ENCODE measurements at regions not wholly inside any gene's neighbourhood (a gene's known extent, or its start where the extent isn't known, plus 50 kb on each side); places are given as distances from the start of the nearest gene placed in this dataset.
"Not testable (repeated sequence)": the region's sequence is repeated elsewhere in the genome, so short reads cannot be mapped to it uniquely, and the experiment has no call there.

- H3K4me3 Mint-ChIP-seq; H3K4me1 Mint-ChIP-seq; H3K27ac Mint-ChIP-seq; DNase-seq; H3K36me3 Mint-ChIP-seq (ENCODE audit: low read depth); H3K27me3 Mint-ChIP-seq; CTCF ChIA-PET; POLR2A ChIA-PET; H3K9me3 Mint-ChIP-seq: not testable (repeated sequence)
These were observed 76.8 kb upstream of the GRIN2A start for GRCh38 chr16:10258930-10259603.

DNA sequence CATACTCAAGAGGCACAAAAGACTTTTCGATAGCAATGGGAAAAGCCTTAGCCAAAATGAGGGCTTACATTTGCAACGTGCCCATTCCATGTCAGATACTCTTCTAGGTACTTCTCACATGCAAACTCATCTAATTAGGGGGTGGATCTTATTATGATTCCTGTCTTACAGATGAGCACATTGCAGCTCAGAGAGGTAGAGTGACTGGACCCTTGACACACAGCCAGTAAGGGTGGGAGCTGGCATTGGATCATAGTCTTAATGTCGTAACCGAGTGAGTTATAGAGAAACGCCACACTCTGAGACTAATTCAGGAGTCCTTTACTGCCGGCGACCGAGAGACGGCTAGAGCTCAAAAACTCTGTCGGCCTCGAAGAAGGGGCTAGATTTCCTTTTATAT, 78.8 kb upstream of the GRIN2A start:
- H3K4me1 Mint-ChIP-seq = peaks cover 9% of the 10 kb centered on the region
- POLR2A ChIA-PET = no interaction called here
- no peaks in the 10 kb centered on the region for H3K36me3 Mint-ChIP-seq (ENCODE audit: low read depth)
- H3K9me3 Mint-ChIP-seq = no peaks in the 10 kb centered on the region
- CTCF ChIA-PET = no interaction called here
- no peaks in the 10 kb centered on the region for H3K27me3 Mint-ChIP-seq
- H3K4me3 Mint-ChIP-seq = no peak overlapping the region
- no peak overlapping the region for H3K27ac Mint-ChIP-seq
- no peak for DNase-seq

DNA sequence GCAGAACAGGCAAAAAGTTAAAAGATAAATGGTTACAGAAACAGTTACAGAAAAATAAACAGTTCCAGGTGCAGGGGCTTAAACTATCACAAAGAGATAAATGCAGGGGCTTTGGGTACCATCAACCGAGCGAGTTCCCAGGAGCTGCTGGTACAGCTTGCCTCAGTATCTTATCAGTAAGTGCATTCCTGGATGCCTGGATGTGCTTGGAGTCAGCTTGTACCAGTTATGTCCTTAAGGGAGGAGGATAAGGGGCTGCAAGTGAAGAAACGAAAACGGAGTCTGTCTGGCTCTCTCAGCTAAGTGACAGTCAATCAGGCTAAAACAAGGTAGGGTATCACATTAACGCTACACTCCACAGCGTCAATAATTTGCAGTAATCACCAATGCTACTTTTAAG, 79.3 kb upstream of the GRIN2A start:
- H3K4me1 Mint-ChIP-seq = peaks cover 11% of the 10 kb centered on the region
- H3K9me3 Mint-ChIP-seq; H3K4me3 Mint-ChIP-seq; CTCF ChIA-PET; H3K36me3 Mint-ChIP-seq (ENCODE audit: low read depth); DNase-seq; H3K27me3 Mint-ChIP-seq; POLR2A ChIA-PET; H3K27ac Mint-ChIP-seq: not testable (repeated sequence)

GRCh38 chr16:10262377-10263132, 80.3 kb upstream of the GRIN2A start:
- Mint-ChIP-seq H3K9me3 (no peaks in the 10 kb centered on the region), H3K4me1 (peaks cover 12% of the 10 kb centered on the region), H3K27me3 (no peaks in the 10 kb centered on the region), H3K4me3 (no peak overlapping the region), H3K36me3 (ENCODE audit: low read depth) (no peaks in the 10 kb centered on the region), H3K27ac (no peak overlapping the region)
- no peak for DNase-seq
- POLR2A ChIA-PET = no interaction called here
- CTCF ChIA-PET = no interaction called here

DNA sequence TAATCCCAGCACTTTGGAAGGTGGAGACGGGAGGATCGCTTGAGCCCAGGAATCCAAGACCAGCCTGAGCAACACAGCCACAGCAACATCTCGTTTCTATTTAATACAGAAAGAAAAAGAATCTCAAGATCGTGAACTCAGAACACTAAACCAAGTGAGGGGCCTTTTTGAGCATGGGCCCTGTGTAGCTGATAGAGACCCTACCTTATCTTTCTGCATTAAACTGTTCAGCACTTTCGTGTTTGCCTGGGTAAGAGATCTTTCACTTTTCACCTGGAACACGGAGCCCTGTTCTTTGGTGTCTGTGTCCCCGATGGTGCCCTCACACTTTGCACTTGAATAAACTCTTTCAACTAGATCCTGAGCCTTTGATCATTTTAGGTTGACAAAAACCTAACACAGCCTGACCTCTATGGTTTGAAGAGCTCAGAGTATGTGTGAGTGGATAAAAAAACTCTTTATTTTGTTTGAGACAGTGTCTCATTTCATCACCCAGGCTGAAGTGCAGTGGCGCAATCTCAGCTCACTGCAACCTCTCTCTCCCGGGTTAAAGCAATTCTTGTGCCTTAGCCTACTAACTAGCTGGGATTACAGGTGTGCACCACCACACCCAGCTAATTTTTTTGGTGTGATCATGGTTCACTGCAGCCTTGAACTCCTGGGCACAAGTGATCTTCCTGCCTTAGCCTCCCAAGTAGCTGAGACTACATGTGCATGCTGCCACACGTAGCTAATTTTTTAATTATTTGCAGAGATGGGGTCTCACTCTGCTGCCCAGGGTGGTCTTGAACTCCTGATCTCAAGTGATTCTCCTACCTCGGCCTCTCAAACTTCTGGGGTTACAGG, 83.8 kb upstream of the GRIN2A start:
- CTCF ChIA-PET = no interaction called here
- no peaks in the 10 kb centered on the region for H3K27me3 Mint-ChIP-seq
- H3K36me3 Mint-ChIP-seq (ENCODE audit: low read depth) = no peaks in the 10 kb centered on the region
- no peak overlapping the region for H3K27ac Mint-ChIP-seq
- POLR2A ChIA-PET = no interaction called here
- peaks cover 10% of the 10 kb centered on the region for H3K4me1 Mint-ChIP-seq
- DNase-seq = no peak
- H3K4me3 Mint-ChIP-seq = no peak overlapping the region
- peaks cover 2% of the 10 kb centered on the region for H3K9me3 Mint-ChIP-seq

DNA sequence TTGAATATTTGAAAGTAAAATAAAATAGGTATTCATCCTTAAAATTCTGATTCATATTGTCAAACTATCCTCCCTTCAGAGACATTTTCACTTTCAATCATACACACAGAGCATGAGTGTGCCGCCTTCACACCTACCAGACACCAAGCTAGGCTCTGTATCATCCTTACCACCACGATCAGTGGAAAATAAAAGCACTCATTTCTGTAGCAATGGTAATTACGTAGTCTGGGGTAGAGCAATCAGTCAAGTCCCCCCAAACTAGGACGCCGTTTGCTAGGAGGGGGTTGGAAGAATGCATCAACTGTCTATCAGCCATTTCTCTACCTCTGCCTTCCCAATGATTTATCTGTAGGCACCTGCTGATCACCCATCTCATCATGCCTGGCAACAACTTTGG, 84.6 kb upstream of the GRIN2A start:
- peaks cover 10% of the 10 kb centered on the region for H3K4me1 Mint-ChIP-seq
- no peaks in the 10 kb centered on the region for H3K36me3 Mint-ChIP-seq (ENCODE audit: low read depth)
- POLR2A ChIA-PET = no interaction called here
- no peak overlapping the region for H3K27ac Mint-ChIP-seq
- DNase-seq = no peak
- no peaks in the 10 kb centered on the region for H3K27me3 Mint-ChIP-seq
- CTCF ChIA-PET = no interaction called here
- H3K9me3 Mint-ChIP-seq = peaks cover 2% of the 10 kb centered on the region
- no peak overlapping the region for H3K4me3 Mint-ChIP-seq

GRCh38 chr16:10269632-10270031, 87.4 kb upstream of the GRIN2A start:
- Mint-ChIP-seq H3K9me3 (peaks cover 4% of the 10 kb centered on the region), H3K4me1 (peaks cover 11% of the 10 kb centered on the region), H3K36me3 (ENCODE audit: low read depth) (peaks cover 1% of the 10 kb centered on the region), H3K27ac (no peak overlapping the region), H3K4me3 (no peak overlapping the region), H3K27me3 (no peaks in the 10 kb centered on the region)
- DNase-seq = no peak
- POLR2A ChIA-PET = no interaction called here
- CTCF ChIA-PET = no interaction called here

GRCh38 chr16:10272250-10272854, 90.1 kb upstream of the GRIN2A start:
- H3K27ac Mint-ChIP-seq, H3K4me3 Mint-ChIP-seq, DNase-seq, H3K27me3 Mint-ChIP-seq, POLR2A ChIA-PET: not testable (repeated sequence)
- H3K9me3 Mint-ChIP-seq = peaks cover 16% of the 10 kb centered on the region
- CTCF ChIA-PET = interaction anchor here (0.6 kb wide), 1 partner anchor 477 kb away, joined by 5 read pairs; no protein-coding TSS in a partner anchor
- peaks cover 12% of the 10 kb centered on the region for H3K4me1 Mint-ChIP-seq
- H3K36me3 Mint-ChIP-seq (ENCODE audit: low read depth) = peaks cover 11% of the 10 kb centered on the region

GRCh38 chr16:10275214-10275996, 93.2 kb upstream of the GRIN2A start:
- H3K27me3 Mint-ChIP-seq, H3K4me3 Mint-ChIP-seq, POLR2A ChIA-PET: not testable (repeated sequence)
- Mint-ChIP-seq H3K4me1 (peaks cover 12% of the 10 kb centered on the region), H3K9me3 (peaks cover 22% of the 10 kb centered on the region), H3K36me3 (ENCODE audit: low read depth) (peaks cover 19% of the 10 kb centered on the region), H3K27ac (peak overlapping the region; percentile 85)
- CTCF ChIA-PET = interaction anchor here (0.6 kb wide), 1 partner anchor 63 kb away, joined by 3 read pairs; no protein-coding TSS in a partner anchor
- peak; percentile 19 for DNase-seq

GRCh38 chr16:10277597-10277996, 95.4 kb upstream of the GRIN2A start:
- ChIA-PET CTCF (no interaction called here), POLR2A (no interaction called here)
- DNase-seq = no peak
- Mint-ChIP-seq H3K4me3 (no peak overlapping the region), H3K4me1 (peaks cover 12% of the 10 kb centered on the region), H3K9me3 (peaks cover 21% of the 10 kb centered on the region), H3K27me3 (no peaks in the 10 kb centered on the region), H3K36me3 (ENCODE audit: low read depth) (peaks cover 19% of the 10 kb centered on the region), H3K27ac (no peak overlapping the region)

- Mint-ChIP-seq H3K4me3 (no peak overlapping the region), H3K27ac (no peak overlapping the region), H3K4me1 (peaks cover 7% of the 10 kb centered on the region), H3K36me3 (ENCODE audit: low read depth) (peaks cover 14% of the 10 kb centered on the region), H3K27me3 (no peaks in the 10 kb centered on the region), H3K9me3 (peaks cover 18% of the 10 kb centered on the region)
- no peak for DNase-seq
- ChIA-PET POLR2A (no interaction called here), CTCF (interaction anchor here (0.6 to 0.7 kb wide), 2 partner anchors 135 to 237 kb away, joined by 3 to 5 read pairs; no protein-coding TSS in a partner anchor)
These were observed 98.3 kb upstream of the GRIN2A start for GRCh38 chr16:10280262-10281170.

GRCh38 chr16:10282367-10282766, 100.1 kb upstream of the GRIN2A start:
- Mint-ChIP-seq H3K27ac (no peak overlapping the region), H3K4me3 (no peak overlapping the region), H3K4me1 (no peaks in the 10 kb centered on the region), H3K27me3 (no peaks in the 10 kb centered on the region), H3K36me3 (ENCODE audit: low read depth) (peaks cover 8% of the 10 kb centered on the region), H3K9me3 (peaks cover 8% of the 10 kb centered on the region)
- DNase-seq = no peak
- CTCF ChIA-PET = no interaction called here
- POLR2A ChIA-PET = no interaction called here

All from activated CD4-positive, alpha-beta T cell treated with anti-CD3 and anti-CD28 coated beads, Interleukin-2, amount 10 ng/mL, durations not matched to agents 7 days and 5 days (primary cell).